Left renal pelvis (tissue), 4 donors: ENCODE measurements at regions not wholly inside any gene's neighbourhood (a gene's known extent, or its start where the extent isn't known, plus 50 kb on each side); places are given as distances from the start of the nearest gene placed in this dataset.
"Not testable (repeated sequence)": the region's sequence is repeated elsewhere in the genome, so short reads cannot be mapped to it uniquely, and the experiment has no call there.

Experiments
- DNase-seq, 4 donors: peaks; one replicate each; pipeline ENCODE4 v3.0.0-alpha.2; 2013; ENCODE audit warnings: low read depth in 4 of 4, low spot score in 3 of 4

- no peak for DNase-seq
Observed at GRCh38 chr20:47440857-47441773, 60.6 kb upstream of the NCOA3 start.

GRCh38 chr20:47441774-47442150 lies 59.9 kb upstream of the NCOA3 start:
- no peak for DNase-seq

DNA sequence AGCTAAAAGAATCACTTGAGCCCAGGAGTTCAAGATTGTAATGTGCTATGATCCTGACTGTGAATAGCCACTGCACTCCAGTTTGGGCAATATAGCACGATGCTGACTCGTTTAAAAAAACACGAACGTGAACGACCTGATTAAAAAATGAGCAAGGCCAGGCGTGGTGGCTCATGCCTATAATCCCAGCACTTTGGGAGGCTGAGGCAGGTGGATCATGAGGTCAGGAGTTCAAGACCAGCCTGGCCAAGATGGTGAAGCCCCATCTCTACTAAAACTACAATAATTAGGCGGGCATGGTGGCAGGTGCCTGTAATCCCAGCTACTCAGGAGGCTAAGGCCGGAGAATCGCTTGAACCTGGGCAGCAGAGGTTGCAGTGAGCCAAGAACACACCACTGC lies 58.6 kb upstream of the NCOA3 start:
- DNase-seq = not testable (repeated sequence)

GRCh38 chr20:47444584-47444983 lies 57.1 kb upstream of the NCOA3 start:
- DNase-seq = no peak

- no peak for DNase-seq
Observed at GRCh38 chr20:47445291-47445690, 56.4 kb upstream of the NCOA3 start.

DNA sequence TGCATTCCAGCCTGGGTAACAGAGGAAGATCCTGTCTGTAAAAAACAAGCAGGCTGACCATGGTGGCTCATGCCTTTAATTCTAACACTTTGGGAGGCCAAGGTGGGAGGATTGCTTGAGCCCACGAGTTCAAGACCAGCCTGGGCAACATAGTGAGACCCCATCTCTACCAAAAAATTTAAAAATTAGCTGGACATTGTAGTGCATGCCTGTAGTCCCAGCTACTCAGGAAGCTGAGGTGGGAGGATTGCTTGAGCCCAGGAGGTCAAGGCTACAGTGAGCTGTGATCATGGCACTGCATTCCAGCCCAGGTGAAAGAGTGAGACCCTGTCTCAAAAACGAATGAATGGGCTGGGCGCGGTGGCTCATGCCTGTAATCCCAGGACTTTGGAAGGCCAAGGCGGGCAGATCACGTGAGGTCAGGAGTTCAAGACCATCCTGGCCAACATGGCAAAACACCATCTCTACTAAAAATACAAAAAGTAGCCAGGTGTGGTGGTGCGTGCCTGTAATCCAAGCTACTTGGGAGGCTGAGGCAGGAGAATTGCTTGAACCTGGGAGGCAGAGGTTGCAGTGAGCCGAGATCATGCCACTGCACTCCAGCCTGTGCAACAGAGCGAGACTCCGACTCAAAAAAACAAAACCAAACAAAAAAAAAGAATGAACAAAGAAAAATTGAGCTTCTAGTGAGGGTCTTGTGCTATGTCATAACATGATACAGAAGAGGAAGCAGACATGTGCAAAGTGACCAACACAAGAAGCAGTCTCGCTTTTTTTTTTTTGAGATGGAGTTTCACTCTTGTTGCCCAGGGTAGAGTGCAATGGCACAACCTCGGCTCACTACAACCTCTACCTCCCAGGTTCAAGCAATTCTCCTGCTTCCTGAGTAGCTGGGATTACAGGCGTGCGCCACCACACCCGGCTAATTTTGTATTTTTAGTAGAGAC lies 54.1 kb upstream of the NCOA3 start:
- DNase-seq = not testable (repeated sequence)

DNA sequence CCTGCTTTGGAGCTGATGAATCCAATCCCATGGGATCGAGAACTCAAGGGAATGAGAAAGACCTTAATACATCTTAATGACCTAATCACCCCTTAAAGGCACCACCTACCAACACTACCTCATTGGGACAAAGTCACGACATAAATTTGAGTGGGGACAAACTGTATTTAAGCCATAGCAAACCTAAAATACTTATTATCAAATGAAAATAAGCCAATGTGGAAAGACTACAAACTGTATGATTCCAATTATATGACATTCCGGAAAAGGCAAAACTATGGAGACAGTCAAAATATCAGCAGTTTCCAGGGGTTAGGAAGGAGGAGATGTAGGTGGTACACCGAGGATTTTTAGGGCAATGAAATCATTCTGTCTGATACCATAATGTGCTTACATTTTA lies 53.3 kb upstream of the NCOA3 start:
- no peak for DNase-seq

DNA sequence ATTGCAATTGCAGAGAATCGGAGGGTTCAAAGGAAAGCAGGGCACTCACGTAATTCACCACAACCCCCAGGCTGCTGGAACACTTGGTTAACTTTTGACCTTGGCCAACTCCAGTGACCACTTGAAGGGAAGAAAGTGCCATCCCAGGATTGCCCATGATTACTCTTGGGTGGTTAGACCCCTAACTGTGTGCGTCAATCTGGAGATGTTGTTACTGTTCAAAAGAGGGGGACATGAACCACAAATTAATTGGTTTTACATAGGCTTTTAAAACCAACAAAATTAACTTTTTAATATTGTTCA lies 50.1 kb upstream of the NCOA3 start:
- DNase-seq = no peak
